ENCODE measurements at regions not wholly inside any gene's neighbourhood (a gene's known extent, or its start where the extent isn't known, plus 50 kb on each side); places are given as distances from the start of the nearest gene placed in this dataset.
A peak's percentile ranks its signal among the peaks of the same experiment; 100 is the strongest.

GRCh38 chr2:129883121-129883520 is 96.3 kb upstream of the RAB6C start:
- DNase-seq, result no peak

DNA sequence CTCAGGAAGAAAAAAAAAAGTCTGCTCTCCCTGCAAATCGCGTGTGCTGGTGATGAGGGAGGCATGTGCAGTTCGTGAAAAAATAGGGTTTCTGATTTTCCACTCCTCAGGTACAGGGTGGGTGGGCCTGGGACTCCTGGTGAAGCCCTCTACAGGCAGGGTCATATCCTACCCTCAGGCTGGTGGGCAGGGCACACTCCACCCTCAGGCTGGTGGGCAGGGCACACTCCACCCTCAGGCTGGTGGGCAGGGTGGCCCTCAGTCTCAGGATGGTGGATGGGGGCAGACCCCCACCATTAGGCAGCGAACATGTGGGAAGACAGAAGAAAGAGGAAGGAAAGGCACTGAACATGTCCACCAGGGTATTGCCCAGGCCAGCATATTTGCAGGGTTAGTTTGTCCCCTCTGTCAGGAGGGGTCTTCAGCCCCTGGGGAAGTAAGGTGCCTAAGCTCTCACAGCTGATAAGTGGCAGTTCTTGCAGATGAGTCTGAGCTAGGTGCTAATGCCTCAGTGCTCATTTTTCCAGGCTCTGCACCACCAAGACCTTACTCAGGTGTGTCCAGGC is 95.2 kb upstream of the RAB6C start:
- DNase-seq, result no peak

- no peak for DNase-seq
Observed at GRCh38 chr2:129885735-129886134, 93.7 kb upstream of the RAB6C start.

DNA sequence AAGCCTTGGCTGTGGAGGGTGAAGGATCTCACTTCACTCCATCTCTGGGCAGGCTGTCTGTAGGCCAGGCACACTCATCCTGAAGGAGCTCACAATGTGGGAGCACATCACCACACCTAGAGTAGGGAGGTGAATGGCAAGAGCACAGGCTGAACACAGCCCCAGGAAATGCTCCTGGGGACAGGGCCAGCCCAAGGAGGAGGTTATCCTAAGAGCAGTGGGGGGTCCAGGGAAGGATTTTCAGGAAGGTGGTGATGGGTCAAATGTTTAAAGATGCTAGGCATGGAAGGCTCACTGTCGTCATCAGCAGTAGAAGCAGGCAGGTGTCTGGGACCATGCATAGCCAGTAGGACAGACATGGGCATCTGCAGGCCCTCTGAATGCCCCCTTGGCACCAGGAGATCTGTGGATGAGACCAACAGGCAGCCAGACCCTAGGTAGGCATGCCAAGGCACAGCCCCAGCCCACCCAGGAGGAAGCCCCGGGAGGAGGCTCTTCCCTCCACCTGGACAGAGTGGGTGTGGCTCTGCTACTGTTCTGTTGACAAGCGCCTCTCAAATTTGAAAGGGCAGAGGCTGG is 91.7 kb upstream of the RAB6C start:
- DNase-seq, result no peak

DNA sequence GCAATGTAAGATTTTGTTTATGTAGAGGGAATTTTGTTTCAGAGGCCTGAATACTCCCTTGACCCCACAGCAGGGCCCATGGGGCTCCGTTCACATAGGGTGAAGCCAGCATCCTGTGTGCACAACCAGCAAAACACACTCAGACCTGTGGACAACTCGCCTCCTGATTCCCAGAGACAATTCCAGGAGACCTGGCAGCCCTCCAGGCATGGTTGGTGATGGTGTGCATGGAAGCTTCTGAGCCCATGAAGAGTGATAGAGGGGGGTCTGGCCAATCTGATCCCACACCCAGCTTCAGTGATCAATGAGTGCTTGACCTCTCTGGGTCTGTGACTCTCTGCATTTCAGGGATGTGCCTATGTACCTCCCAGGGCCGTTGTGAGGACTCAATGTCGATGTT is 91.0 kb upstream of the RAB6C start:
- DNase-seq, result no peak

DNA sequence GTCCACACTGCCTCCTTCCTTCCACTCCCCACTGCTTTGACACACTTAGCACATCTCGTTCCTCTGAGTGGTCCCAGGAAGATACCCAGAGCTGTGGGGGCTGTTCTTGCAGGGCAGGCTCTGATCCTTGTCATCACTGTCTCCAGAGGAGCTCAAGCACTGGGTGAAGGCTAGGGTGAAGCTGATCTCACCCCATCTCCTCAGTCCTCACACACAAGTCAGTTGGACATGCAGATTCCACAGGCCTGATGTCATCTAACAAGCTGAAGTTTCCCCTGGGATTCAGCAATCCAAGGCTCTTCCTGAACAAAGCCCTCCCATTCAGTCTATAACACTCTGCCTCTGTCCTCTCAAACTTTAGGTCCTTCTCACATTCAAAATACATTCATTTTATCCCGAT is 90.6 kb upstream of the RAB6C start:
- DNase-seq, result peak; percentile 27

- DNase-seq, result no peak
Observed at GRCh38 chr2:129891341-129892320, 87.8 kb upstream of the RAB6C start.

GRCh38 chr2:129892360-129892759 is 87.1 kb upstream of the RAB6C start:
- DNase-seq, result no peak

DNA sequence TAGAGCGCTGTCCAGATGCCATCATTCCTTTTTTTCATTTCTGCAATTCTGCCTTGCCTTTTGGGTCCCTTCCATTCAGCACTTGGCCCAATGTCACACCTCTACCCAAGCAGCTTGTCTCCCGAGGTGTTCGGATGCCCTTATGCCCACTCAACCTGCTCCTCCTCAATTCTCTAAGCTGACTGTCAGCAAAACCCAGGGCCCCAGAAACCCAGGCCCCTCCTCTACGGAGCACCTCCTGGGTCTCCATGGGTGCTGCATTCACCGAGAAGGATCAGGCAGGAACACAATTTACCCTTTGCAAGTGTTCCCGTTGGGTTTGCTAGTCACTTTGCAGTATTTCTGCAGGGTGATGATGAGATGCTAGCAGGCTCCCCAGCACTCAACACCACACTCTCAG is 86.7 kb upstream of the RAB6C start:
- no peak for DNase-seq

DNA sequence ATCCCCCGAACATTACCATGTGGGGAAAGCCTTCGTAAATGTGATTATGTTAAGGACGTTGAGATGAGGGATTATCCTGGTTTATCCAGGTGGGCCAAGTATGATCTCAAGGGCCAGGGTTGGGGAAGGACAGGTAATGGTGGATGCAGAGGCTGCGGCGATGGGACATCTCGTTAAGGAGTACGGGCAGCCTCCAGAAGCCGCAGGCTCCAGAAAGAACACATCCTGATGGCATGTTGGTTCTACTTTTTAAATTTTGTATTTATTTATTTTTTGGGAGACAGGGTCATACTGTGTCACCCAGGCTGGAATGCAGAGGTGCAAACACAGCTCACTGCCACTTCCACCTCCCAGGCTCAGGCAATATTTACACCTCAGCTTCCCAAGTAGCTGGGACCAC is 86.2 kb upstream of the RAB6C start:
- DNase-seq, result no peak

DNA sequence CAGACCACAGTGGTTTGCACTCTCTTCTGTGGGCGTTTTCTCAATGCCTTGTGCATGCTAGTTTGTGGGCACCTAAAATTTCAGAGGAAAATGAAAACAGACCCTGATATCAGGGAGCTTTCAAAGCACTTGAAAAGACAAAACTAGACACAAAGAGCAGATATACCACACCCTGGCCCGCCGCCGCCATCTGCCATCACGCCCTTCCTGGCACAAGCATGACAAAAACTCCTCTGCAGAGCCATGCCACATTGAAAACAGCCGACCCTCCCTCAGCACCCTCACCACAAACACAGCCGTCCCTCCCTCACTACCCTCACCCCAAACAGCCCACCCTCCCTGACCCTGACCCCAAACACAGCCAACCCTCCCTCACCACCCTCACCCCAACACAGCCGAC is 84.8 kb upstream of the RAB6C start:
- no peak for DNase-seq

DNA sequence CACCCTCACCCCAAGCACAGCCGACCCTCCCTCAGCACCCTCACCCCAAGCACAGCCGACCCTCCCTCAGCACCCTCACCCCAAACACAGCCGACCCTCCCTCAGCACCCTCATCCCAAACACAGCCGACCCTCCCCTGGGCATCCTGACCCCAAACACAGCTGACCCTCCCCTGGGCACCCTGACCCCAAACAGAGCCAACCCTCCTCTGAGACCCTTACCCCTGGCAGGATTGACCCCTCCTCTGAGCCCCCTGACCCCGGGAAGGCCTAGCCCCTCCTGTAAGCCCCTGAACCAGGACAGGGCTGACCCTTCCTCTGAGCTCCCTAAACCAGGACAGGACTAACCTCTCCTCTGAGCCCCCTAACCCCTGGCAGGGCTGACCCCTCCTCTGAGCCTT is 84.4 kb upstream of the RAB6C start:
- no peak for DNase-seq

GRCh38 chr2:129895526-129896082 is 83.9 kb upstream of the RAB6C start:
- DNase-seq, result no peak

GRCh38 chr2:129896226-129897100 is 83.0 kb upstream of the RAB6C start:
- no peak for DNase-seq

DNA sequence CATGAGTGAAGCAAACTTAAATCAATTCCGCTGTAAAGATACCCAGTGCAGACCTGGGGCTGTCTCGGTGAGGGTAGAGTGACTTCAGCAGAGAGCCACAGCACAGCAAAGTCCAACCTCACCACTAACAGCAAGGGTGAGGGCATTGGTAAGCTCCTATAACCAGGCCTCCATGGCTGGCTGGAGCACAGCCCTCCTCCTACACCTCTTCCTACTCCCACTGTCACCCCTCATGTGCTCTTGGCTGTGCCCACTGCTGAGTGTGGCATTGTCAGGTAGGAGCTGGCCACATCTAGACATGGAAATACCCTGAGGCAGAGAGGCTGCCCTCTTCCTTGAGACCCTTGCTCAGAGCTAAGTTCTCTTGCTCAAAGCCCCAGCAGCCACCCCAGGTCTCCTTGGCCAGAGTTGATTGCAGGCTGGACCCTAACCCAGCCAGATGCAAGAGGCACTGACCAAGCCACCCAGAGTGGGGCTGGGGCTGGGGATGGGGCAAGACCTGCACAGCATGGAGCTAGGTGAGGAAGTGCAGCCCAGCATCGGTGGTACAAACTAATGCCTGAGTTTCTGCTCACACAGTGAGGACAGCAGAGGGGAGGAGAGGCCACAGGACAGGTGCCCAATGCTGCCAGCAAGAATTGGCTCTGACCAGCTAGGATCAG is 77.6 kb upstream of the RAB6C start:
- no peak for DNase-seq

GRCh38 chr2:129902731-129903585 is 76.5 kb upstream of the RAB6C start:
- no peak for DNase-seq

DNA sequence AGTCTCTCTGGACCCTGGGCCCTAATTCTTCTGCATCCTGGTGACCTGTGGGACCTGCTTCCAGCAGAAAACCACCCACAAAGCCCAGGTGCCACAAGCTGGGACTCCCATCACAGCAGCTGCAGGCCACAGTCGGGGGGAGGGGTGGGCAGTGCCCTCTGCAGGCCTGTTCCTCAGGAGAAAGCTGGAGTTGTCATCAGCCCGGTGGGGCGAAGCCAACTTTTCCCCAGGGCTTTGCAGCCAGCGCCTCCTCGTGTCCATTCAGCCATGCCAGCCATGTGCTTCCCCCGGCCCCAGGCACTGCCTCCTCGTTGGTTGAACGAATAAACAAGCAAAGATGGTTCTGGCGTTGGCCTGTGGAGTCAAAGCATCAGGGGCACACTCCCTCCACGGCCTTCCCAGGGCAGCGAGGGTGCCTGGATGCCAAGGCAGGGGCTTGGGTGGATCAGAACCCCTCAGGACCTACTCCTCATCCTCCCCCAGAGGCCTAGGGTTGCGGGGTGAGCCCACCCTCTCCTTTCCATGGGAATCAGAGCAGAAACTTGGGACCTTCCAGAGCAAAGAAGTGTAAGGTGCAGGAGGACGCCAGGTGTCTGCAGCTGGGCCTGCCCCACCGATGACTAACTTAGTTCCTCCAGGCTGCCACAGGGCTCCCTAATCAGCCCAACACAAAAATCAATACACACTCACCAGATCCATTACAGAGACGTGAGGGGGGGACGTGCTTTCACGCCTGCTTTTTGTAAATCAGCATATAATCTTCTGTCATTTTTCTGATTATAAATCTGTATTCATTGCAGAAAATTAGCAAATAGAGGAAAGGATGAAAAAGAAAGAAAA is 75.7 kb upstream of the RAB6C start:
- DNase-seq, result no peak

DNA sequence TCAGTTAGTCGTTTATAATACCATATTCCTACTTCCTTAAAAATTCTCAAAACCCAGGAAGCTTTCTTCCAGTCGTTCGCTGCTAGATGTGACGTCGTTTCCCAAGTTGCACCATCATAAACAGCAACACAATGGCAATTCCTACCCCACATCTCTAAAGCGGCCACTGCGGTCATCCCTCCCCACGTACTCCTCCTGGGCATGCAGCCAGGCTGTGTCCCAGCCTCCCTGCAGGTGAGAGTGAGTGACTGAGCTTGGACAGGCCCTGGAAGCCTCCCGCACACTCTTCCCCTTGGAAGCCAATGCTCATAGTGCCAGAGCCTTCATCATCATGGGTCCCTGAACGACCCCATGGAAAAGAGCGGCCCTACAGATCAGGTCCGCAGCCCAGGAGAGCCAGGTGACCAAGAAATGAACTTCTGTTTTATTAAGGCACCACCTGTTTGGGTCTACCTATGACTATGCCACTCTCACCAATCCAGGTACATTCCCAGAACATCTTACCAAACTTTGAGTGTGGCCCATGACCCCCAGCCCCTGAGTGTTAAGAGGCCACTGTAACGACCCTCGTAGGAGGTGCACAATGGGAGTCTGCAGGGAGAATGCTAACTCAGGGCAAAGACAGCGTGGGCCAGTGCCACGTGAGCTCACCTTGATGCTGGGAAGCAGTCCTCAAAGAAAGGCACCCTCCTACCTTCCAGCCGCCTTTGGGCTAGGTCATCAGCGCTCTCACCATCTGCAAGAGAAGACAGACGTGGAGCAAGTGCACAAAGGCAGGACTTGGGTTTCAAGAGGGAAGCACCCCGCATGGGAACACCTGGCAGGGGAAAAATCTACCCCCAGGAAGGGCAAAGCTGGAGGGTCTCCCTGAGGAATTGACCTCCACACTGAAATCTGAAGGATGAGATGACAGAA is 74.7 kb upstream of the RAB6C start:
- no peak for DNase-seq

GRCh38 chr2:129905664-129906081 is 73.8 kb upstream of the RAB6C start:
- DNase-seq, result no peak
